Thoracic aorta (tissue), 2 donors: ENCODE measurements at regions not wholly inside any gene's neighbourhood (a gene's known extent, or its start where the extent isn't known, plus 50 kb on each side); places are given as distances from the start of the nearest gene placed in this dataset.

ENCODE experiments used
- ATAC-seq: fragments of 150-250 bp; one replicate; pipeline ENCODE4 v1.8.0; 2017; ENCODE audit warnings: low read depth; ENCODE audit not compliant: insufficient number of reproducible peaks, low FRiP score
- DNase-seq: peaks from one replicate; pipeline ENCODE4 v3.0.0-alpha.2; 2020; ENCODE audit warnings: low spot score
- H3K27ac ChIP-seq, 2 donors: fragments of 200-600 bp; sonication (generic); 1 replicate in 1 of 2; 2 replicates in 1 of 2; pipeline ENCODE4 v1.5.1; 2016; ENCODE audit warnings: mild to moderate bottlenecking in 2 of 2, moderate library complexity in 2 of 2
- H3K27me3 ChIP-seq: fragments of 200-600 bp; sonication (generic); replicated peaks from 2 replicates; pipeline ENCODE4 v1.6.0; 2016; ENCODE audit warnings: mild to moderate bottlenecking; ENCODE audit not compliant: insufficient read depth
- H3K36me3 ChIP-seq: fragments of 200-600 bp; sonication (generic); one replicate; pipeline ENCODE4 v1.5.1; 2016
- H3K4me1 ChIP-seq, 2 donors: fragments of 200-600 bp; sonication (generic); 1 replicate in 1 of 2; 2 replicates in 1 of 2; pipeline versions ENCODE4 v1.5.1 to v1.6.0; 2016; ENCODE audit warnings: low read depth in 2 of 2, mild to moderate bottlenecking in 1 of 2; ENCODE audit not compliant: control insufficient read depth in 1 of 2
- H3K4me3 ChIP-seq: fragments of 200-600 bp; sonication (generic); 2 replicates; pipeline ENCODE4 v1.5.1; 2016; ENCODE audit warnings: mild to moderate bottlenecking
- H3K9me3 ChIP-seq: fragments of 200-600 bp; sonication (generic); 2 replicates; pipeline ENCODE4 v1.5.1; 2016
- CTCF ChIP-seq: fragments of 200-600 bp; sonication (generic); IDR thresholded peaks from one replicate; pipeline ENCODE4 v1.5.1; 2019; ENCODE audit warnings: antibody characterized with exemption

DNA sequence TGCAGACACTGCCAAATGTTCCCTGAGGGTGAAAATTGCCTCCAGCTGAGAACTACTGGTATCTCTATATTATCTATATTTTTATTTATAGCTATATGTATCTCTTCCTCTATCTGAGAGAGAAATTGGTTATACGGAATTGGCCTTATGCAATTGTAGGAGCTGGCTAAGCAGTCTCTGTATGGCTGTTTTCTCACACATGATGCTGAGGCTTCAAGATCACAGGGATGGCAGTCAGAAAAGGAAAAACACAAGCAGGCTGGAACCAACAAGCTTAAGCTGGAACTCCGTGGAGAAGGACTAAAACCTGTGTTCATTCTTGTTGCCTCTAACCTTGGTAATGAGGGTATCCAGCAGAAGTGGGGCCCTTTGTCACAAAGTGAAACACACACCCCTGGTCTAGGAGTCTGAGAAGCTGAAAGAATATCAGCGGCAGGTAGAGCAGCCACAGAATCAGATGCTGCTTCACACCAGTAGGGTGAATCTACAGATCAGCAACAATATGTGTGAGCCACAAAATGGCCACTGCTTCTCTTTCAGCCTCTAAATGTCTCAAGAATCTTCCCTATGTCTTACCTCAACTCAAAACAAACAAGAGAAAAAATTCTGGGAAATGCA, 166.5 kb upstream of the PPP1R2C start:
- no peaks in the 10 kb centered on the region for H3K36me3 ChIP-seq
- H3K4me3 ChIP-seq: no peak overlapping the region
- DNase-seq (no peak), ATAC-seq (no peak)
- H3K9me3 ChIP-seq: no peaks in the 10 kb centered on the region
- no peaks in the 10 kb centered on the region for H3K27me3 ChIP-seq
- no peak overlapping the region for H3K27ac ChIP-seq
- H3K4me1 ChIP-seq: no peaks in the 10 kb centered on the region
- TF ChIP-seq CTCF: no peak

- DNase-seq (no peak), ATAC-seq (no peak)
- H3K9me3 ChIP-seq: no peaks in the 10 kb centered on the region
- no peak overlapping the region for H3K4me3 ChIP-seq
- H3K4me1 ChIP-seq: no peaks in the 10 kb centered on the region
- no peaks in the 10 kb centered on the region for H3K36me3 ChIP-seq
- H3K27ac ChIP-seq: no peak overlapping the region
- no peak for TF ChIP-seq CTCF
- H3K27me3 ChIP-seq: no peaks in the 10 kb centered on the region
Observed at GRCh38 chrX:42946544-42947194, 168.7 kb upstream of the PPP1R2C start.

DNA sequence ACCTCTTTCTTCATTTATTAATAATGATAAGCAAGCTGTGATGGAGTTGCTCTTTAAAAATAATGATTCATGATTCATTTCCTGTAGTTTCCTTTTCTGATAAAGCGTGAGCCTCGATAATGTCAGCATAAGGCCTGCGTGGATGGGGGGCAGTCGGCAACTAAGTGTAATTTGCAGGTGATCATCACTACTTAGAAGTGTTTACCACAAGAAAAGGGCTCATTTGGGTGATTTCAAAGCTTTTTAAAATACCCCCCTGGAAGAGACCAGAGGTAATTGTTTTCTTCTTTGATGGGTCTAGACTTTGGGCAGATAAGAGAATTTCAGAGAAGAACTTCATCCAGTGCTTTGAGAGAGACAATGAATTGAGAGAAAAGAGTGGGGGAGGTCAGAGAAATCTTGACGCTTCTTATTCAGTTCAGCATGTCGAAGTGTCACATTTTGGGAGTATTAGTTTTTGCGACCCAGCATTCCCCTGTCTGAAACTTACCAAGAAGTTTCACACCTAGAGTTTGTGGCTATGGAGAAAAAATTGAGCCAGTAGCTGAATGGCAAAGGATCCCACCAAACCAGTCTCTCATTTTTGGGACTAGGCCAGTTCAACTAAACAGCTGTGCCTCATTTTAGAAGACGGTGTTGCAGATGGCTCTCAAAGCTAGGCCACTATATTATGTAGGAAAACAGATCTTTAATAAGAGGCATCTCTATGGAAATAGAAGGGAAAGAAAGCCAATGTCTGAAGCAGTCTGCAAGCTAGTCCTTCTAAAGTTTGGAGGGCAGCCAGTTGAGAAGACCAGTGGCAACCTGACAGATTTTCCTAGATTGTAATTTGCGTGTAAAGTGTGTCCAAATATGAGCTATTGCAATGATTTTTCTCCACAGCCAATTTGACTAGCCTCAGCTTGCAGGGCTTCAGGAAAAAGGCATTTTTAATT, 171.0 kb upstream of the PPP1R2C start:
- Histone ChIP-seq H3K27me3 (no peaks in the 10 kb centered on the region), H3K4me1 (no peaks in the 10 kb centered on the region), H3K36me3 (no peaks in the 10 kb centered on the region), H3K9me3 (no peaks in the 10 kb centered on the region), H3K4me3 (no peak overlapping the region), H3K27ac (no peak overlapping the region)
- DNase-seq (no peak), ATAC-seq (no peak)
- no peak for TF ChIP-seq CTCF

DNA sequence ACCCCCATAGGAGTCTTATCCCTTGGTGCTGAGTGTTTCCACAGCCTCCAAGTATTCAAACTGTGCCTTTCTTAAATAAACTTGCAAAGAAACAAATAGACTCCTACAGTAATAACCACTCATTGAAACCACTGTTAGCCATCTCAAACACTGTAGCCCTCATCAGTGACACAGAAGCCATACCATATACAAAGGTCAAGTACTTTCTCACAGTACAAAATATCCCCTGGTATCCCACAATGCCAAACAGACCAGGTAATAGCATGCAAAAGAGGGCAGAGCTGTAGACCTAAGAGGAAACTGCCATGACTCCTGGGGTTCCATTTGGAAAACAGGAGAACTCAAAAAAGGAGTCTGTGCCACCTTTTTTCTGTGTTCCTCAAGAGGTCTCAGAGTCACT, 173.8 kb upstream of the PPP1R2C start:
- H3K4me1 ChIP-seq: no peaks in the 10 kb centered on the region
- H3K27ac ChIP-seq: no peak overlapping the region
- no peaks in the 10 kb centered on the region for H3K36me3 ChIP-seq
- DNase-seq (no peak), ATAC-seq (no peak)
- no peaks in the 10 kb centered on the region for H3K9me3 ChIP-seq
- no peaks in the 10 kb centered on the region for H3K27me3 ChIP-seq
- H3K4me3 ChIP-seq: no peak overlapping the region
- no peak for TF ChIP-seq CTCF

- Histone ChIP-seq H3K27ac (no peak overlapping the region), H3K9me3 (no peaks in the 10 kb centered on the region), H3K4me3 (no peak overlapping the region), H3K36me3 (no peaks in the 10 kb centered on the region), H3K27me3 (no peaks in the 10 kb centered on the region), H3K4me1 (no peaks in the 10 kb centered on the region)
- DNase-seq (no peak), ATAC-seq (no peak)
- no peak for TF ChIP-seq CTCF
Observed at GRCh38 chrX:42952621-42953020, 174.7 kb upstream of the PPP1R2C start.
